HFFc6 (cell line): ENCODE measurements at regions not wholly inside any gene's neighbourhood (a gene's known extent, or its start where the extent isn't known, plus 50 kb on each side); places are given as distances from the start of the nearest gene placed in this dataset.
"Not testable (repeated sequence)": the region's sequence is repeated elsewhere in the genome, so short reads cannot be mapped to it uniquely, and the experiment has no call there.

Experiments used
- DNase-seq: peaks from one replicate; pipeline ENCODE4 v3.0.0-alpha.2; 2018
- H3K27ac Mint-ChIP-seq: 2 replicates; pipeline ENCODE4 v1.8.0; 2020; ENCODE audit warnings: mild to moderate bottlenecking, mixed read lengths
- H3K27me3 Mint-ChIP-seq: 2 replicates; pipeline ENCODE4 v1.8.0; 2021; ENCODE audit warnings: mild to moderate bottlenecking, moderate library complexity, mixed read lengths; ENCODE audit not compliant: insufficient read depth
- H3K36me3 Mint-ChIP-seq: 2 replicates; pipeline ENCODE4 v1.8.0; 2021; ENCODE audit warnings: low read depth, mixed read lengths
- H3K4me1 Mint-ChIP-seq: 2 replicates; pipeline ENCODE4 v1.8.0; 2020; ENCODE audit warnings: low read depth, mixed read lengths
- H3K4me3 Mint-ChIP-seq: 2 replicates; pipeline ENCODE4 v1.8.0; 2020; ENCODE audit warnings: mild to moderate bottlenecking, moderate library complexity, mixed read lengths
- H3K9me3 Mint-ChIP-seq: 2 replicates; pipeline ENCODE4 v1.8.0; 2020; ENCODE audit warnings: mild to moderate bottlenecking, mixed read lengths
- TF ChIP-seq, protein P1 (sequence below): fragments of 200-600 bp; sonication (generic); IDR thresholded peaks from 2 replicates; pipeline ENCODE4 v1.5.0; 2021; ENCODE audit warnings: antibody characterized with exemption, mild to moderate bottlenecking

GRCh38 chr7:49091089-49091488 lies 166.7 kb downstream of the CDC14C start:
- TF ChIP-seq, protein P1, sequence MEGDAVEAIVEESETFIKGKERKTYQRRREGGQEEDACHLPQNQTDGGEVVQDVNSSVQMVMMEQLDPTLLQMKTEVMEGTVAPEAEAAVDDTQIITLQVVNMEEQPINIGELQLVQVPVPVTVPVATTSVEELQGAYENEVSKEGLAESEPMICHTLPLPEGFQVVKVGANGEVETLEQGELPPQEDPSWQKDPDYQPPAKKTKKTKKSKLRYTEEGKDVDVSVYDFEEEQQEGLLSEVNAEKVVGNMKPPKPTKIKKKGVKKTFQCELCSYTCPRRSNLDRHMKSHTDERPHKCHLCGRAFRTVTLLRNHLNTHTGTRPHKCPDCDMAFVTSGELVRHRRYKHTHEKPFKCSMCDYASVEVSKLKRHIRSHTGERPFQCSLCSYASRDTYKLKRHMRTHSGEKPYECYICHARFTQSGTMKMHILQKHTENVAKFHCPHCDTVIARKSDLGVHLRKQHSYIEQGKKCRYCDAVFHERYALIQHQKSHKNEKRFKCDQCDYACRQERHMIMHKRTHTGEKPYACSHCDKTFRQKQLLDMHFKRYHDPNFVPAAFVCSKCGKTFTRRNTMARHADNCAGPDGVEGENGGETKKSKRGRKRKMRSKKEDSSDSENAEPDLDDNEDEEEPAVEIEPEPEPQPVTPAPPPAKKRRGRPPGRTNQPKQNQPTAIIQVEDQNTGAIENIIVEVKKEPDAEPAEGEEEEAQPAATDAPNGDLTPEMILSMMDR: no peak
- no peaks in the 10 kb centered on the region for H3K27me3 Mint-ChIP-seq
- DNase-seq: no peak
- no peaks in the 10 kb centered on the region for H3K4me1 Mint-ChIP-seq
- H3K4me3 Mint-ChIP-seq: no peak overlapping the region
- peaks cover 17% of the 10 kb centered on the region for H3K9me3 Mint-ChIP-seq
- H3K36me3 Mint-ChIP-seq: no peaks in the 10 kb centered on the region
- H3K27ac Mint-ChIP-seq: no peak overlapping the region

DNA sequence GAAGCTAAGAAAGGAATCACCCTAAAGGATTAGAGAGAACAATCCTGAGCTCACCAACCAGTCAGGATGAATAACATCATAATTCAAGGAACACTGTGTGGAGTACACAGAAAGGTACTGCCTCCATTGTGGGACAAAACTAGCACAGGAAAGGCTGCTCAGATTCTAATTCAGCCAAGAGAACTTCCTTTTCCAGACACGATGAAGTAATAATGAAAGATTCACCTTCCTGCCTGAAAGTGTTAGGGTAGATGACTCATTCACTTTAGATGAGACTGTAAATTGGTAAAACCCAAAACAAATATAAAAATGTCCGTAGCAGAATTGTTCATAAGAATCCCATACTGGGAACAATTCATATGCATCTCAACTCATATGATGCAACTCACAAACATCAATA lies 167.2 kb downstream of the CDC14C start:
- H3K9me3 Mint-ChIP-seq: peaks cover 20% of the 10 kb centered on the region
- H3K27ac Mint-ChIP-seq: no peak overlapping the region
- DNase-seq: no peak
- H3K27me3 Mint-ChIP-seq: no peaks in the 10 kb centered on the region
- no peak overlapping the region for H3K4me3 Mint-ChIP-seq
- TF ChIP-seq, protein P1: no peak
- H3K36me3 Mint-ChIP-seq: no peaks in the 10 kb centered on the region
- H3K4me1 Mint-ChIP-seq: no peaks in the 10 kb centered on the region

- no peaks in the 10 kb centered on the region for H3K4me1 Mint-ChIP-seq
- DNase-seq: no peak
- H3K9me3 Mint-ChIP-seq: peaks cover 25% of the 10 kb centered on the region
- TF ChIP-seq, protein P1: no peak
- no peak overlapping the region for H3K27ac Mint-ChIP-seq
- H3K27me3 Mint-ChIP-seq: no peaks in the 10 kb centered on the region
- H3K36me3 Mint-ChIP-seq: no peaks in the 10 kb centered on the region
- H3K4me3 Mint-ChIP-seq: no peak overlapping the region
Measured at GRCh38 chr7:49093218-49093617, 168.9 kb downstream of the CDC14C start.

DNA sequence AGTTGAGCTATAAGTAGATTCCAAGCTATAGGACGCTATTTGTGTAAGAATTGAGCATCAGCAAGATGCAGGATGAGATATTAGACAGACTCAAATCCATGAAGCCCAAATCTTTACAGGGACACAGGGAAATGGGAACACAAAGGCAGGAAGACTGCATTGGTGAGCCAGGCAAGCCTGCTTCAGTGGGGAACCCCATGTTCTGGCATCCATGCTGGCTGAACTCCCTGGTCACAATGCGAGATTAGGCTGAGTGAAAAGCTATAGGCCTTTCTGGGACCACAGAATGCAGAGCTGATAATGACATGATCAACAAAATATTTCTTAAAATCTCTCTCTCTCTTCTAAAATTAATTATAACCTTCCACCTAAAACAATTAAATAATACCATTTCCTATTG lies 170.5 kb downstream of the CDC14C start:
- Mint-ChIP-seq H3K4me1 (no peaks in the 10 kb centered on the region), H3K27ac (no peak overlapping the region), H3K36me3 (no peaks in the 10 kb centered on the region), H3K4me3 (no peak overlapping the region), H3K27me3 (no peaks in the 10 kb centered on the region; the same call in 1 of the 2 replicates), H3K9me3 (peaks cover 31% of the 10 kb centered on the region)
- DNase-seq: no peak
- TF ChIP-seq, protein P1: no peak

GRCh38 chr7:49099587-49100326 lies 175.4 kb downstream of the CDC14C start:
- Mint-ChIP-seq H3K4me3 (no peak overlapping the region), H3K27me3 (no peaks in the 10 kb centered on the region; the same call in none of the 2 replicates), H3K27ac (no peak overlapping the region), H3K9me3 (peaks cover 23% of the 10 kb centered on the region), H3K4me1 (no peaks in the 10 kb centered on the region), H3K36me3 (no peaks in the 10 kb centered on the region)
- no peak for DNase-seq
- TF ChIP-seq, protein P1: no peak

GRCh38 chr7:49100908-49101740 lies 176.8 kb downstream of the CDC14C start:
- H3K27ac Mint-ChIP-seq, H3K36me3 Mint-ChIP-seq, H3K4me3 Mint-ChIP-seq, DNase-seq, H3K27me3 Mint-ChIP-seq, H3K4me1 Mint-ChIP-seq: not testable (repeated sequence)
- H3K9me3 Mint-ChIP-seq: peaks cover 16% of the 10 kb centered on the region
